Activated CD8-positive, alpha-beta memory T cell treated with anti-CD3 and anti-CD28 coated beads for 36 hours (primary cell): ENCODE measurements at regions not wholly inside any gene's neighbourhood (a gene's known extent, or its start where the extent isn't known, plus 50 kb on each side); places are given as distances from the start of the nearest gene placed in this dataset.

Experiments used
- CTCF ChIA-PET: fragments of 350-600 bp; sonication (Branson Sonifier 250); formaldehyde crosslinking; loops from one replicate; lab custom pipeline; 2021; ENCODE audit warnings: antibody characterized with exemption; lab: Charles Lee
- POLR2A ChIA-PET: fragments of 350-600 bp; sonication (Branson Sonifier 250); formaldehyde crosslinking; loops from one replicate; lab custom pipeline; 2021; ENCODE audit warnings: antibody characterized with exemption; lab: Charles Lee

- POLR2A ChIA-PET: no interaction called here
- CTCF ChIA-PET: no interaction called here
Measured at GRCh38 chr12:5220099-5220498, 176.4 kb downstream of the KCNA5 start.

DNA sequence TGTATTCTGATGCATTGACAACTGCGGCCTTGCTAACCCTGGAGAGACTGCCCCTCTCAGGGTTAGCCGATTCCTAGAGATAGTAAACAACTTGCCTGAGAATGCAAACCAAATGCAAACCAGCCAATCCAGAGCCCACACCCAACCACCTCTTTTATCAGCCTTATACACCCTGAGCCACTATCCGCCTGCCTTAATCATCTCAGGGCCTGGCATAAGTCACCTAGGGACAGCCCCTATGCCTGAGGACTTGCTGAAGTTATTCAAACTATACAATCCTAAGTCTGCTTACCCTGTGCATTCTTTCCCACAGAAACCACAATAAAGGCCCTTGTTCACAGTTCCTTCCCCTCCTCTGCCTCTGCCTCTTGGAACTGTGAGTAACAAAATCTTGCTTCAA is 177.2 kb downstream of the KCNA5 start:
- POLR2A ChIA-PET: no interaction called here
- CTCF ChIA-PET: no interaction called here

DNA sequence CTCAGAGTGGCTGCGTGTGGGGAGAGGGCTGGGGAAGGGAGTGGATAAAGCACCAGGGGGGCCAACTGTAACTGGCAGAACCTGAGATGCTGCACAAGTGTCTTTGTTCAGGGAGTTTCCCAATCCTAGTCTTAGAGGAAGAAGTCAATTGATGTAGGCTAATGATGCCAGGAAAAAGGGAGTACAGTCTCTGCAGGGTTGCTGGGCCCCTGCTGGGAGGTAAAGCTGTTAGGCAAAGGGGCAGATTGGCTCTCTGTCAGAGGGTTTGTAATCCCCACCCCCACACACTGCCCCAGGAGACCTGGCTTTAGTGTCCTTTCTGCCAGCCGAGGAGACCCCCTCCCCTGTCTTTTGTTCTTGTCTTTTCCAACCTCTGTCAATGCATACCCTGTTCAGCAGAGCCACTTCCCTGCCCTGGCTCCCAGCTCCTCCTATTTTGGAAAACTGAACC is 178.4 kb downstream of the KCNA5 start:
- CTCF ChIA-PET: no interaction called here

GRCh38 chr12:5222729-5223128 is 179.1 kb downstream of the KCNA5 start:
- ChIA-PET CTCF (no interaction called here), POLR2A (no interaction called here)

More for the DNA sequence above, 178.4 kb downstream of the KCNA5 start:
- POLR2A ChIA-PET: no interaction called here

DNA sequence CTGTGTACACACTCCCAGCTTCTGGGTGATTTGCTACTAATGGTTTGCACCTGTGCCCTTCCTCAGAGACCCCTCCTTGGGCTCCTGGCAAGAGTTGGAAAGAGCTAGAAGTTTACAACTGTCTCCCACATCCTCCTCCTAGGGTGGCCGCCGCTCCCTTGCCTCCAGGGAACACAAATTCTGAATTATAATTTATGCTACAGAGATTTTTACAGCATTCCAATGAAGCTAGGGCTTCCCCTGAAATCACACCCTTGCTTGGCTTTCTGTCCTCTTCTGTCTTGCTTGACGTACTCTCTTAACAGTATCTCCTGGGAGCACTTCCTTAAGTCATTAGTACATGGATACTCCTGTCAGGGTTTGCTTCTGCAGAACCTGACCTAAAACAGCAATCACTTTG is 180.2 kb downstream of the KCNA5 start:
- POLR2A ChIA-PET: no interaction called here
- CTCF ChIA-PET: no interaction called here

DNA sequence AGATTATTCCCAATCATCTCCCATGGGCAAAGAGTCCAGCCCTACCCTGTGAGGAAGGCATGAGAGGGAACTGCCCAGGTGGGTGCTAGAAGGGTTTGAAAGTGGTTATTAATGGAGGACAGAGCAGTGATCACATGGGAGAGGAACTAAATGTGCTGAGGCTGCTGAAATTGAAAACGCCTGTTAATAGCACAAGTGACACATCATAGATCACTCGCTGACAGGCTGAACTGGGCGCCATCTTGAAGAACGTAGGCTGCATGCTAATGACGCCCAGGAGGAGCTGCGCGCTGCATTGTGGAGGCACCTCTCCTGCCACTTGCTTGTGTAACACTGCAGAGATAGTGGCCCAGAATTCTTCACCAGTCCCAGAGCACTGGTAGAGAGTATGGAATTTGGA is 182.9 kb downstream of the KCNA5 start:
- ChIA-PET CTCF (no interaction called here), POLR2A (no interaction called here)

DNA sequence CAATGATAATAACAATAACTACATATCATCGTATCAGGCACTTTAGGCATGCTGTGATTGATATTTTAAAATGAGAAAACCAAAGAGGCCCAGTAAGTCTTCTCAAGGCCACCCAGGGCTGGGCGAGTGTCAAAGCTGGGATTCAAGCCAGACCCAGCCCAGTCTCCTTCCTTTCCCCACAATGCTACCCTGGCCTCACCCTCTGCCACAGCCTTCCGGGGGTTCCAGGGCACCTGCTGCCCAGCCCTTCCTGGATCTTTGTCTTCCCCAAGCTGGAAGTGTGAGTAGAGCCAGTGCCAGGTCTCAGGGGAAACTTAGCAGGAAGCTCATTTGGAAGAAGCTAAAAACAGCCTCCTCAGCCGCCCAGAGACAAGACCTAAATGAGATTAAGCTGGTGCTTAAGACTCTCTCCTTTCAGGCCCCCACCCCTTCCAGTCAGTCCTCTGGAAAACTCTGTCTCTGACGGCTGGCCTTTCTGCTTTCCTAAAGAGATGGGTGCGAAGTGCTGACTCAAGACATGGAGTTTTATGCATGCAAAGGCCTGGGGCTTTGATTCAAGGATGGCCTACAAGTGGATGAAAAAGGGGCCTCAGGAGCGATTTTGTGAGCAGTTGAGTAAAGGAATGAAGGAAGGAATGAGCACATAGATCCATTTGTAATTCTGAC is 184.2 kb downstream of the KCNA5 start:
- ChIA-PET CTCF (no interaction called here), POLR2A (no interaction called here)

GRCh38 chr12:5230156-5230555 is 186.5 kb downstream of the KCNA5 start:
- ChIA-PET CTCF (no interaction called here), POLR2A (no interaction called here)

- ChIA-PET CTCF (no interaction called here), POLR2A (no interaction called here)
Measured at GRCh38 chr12:5230861-5231260, 187.2 kb downstream of the KCNA5 start.

DNA sequence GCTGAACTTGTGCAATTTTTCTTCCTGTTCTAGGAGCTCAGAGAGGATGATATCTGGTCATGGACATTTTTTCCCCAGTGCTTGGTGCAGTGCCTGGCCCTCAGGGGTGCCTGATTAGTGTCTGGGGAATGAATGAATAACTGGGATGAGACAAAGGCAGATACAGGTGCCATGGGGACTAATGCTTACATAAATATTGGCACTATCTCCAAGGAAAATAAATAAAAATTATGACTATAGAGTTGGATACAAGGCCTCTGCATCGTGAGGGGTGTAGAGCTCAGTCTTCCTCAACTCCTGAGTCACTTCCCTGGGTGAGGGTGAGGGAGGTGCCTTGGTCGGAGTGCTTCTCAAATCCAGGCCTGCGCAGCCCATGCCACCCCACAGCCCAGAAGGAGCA is 188.6 kb downstream of the KCNA5 start:
- ChIA-PET CTCF (interaction anchor here (0.7 kb wide), 1 partner anchor 119 kb away, joined by 3 read pairs; no protein-coding TSS in a partner anchor), POLR2A (no interaction called here)

- POLR2A ChIA-PET: no interaction called here
- CTCF ChIA-PET: no interaction called here
Measured at GRCh38 chr12:5232826-5233500, 189.3 kb downstream of the KCNA5 start.

GRCh38 chr12:5236022-5236640 is 192.5 kb downstream of the KCNA5 start:
- POLR2A ChIA-PET: no interaction called here

GRCh38 chr12:5242440-5242839 is 189.5 kb upstream of the NTF3 start:
- ChIA-PET CTCF (no interaction called here), POLR2A (no interaction called here)

More at GRCh38 chr12:5236022-5236640, 192.5 kb downstream of the KCNA5 start:
- CTCF ChIA-PET: no interaction called here

- ChIA-PET CTCF (no interaction called here), POLR2A (no interaction called here)
Measured at GRCh38 chr12:5243014-5243413, 188.9 kb upstream of the NTF3 start.

- ChIA-PET CTCF (no interaction called here), POLR2A (no interaction called here)
Measured at GRCh38 chr12:5244513-5244972, 187.4 kb upstream of the NTF3 start.

- ChIA-PET CTCF (no interaction called here), POLR2A (no interaction called here)
Measured at GRCh38 chr12:5246196-5246595, 185.7 kb upstream of the NTF3 start.

GRCh38 chr12:5247144-5247543 is 184.8 kb upstream of the NTF3 start:
- ChIA-PET CTCF (no interaction called here), POLR2A (no interaction called here)

GRCh38 chr12:5248230-5248629 is 183.7 kb upstream of the NTF3 start:
- POLR2A ChIA-PET: no interaction called here
- CTCF ChIA-PET: no interaction called here

GRCh38 chr12:5248999-5249526 is 182.8 kb upstream of the NTF3 start:
- ChIA-PET CTCF (no interaction called here), POLR2A (no interaction called here)

DNA sequence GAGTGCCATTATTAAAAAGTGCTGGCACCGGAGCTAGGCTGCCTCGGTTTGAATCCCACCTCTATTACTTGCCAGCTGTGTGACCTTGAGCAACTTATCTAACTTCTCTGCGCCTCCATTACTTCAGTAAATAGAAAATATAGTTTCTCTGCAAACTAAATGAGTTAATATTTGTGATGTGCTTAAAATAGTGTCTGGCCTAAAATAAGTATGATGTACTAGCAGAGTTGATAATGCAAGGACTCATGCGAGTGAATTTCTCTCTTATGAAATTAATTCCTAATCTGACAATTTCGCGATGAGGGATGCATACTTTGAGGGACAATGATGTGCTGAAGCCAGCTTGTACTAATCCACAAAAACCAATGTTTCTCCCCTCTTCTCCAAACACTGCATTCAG is 180.8 kb upstream of the NTF3 start:
- ChIA-PET POLR2A (no interaction called here), CTCF (no interaction called here)

GRCh38 chr12:5251786-5252185 is 180.1 kb upstream of the NTF3 start:
- CTCF ChIA-PET: no interaction called here

More at GRCh38 chr12:5251786-5252185, 180.1 kb upstream of the NTF3 start:
- POLR2A ChIA-PET: no interaction called here
